IMR-90 (cell line): ENCODE measurements at regions not wholly inside any gene's neighbourhood (a gene's known extent, or its start where the extent isn't known, plus 50 kb on each side); places are given as distances from the start of the nearest gene placed in this dataset.

ENCODE experiments used
- ATAC-seq: fragments of 200-7000 bp; cut with Tn5 transposase; 2 replicates; pipeline ENCODE4 v1.9.1; 2020; ENCODE audit warnings: low read depth, mild to moderate bottlenecking, moderate library complexity
- BruUV-seq: library from RNA; stranded (reverse); fragments of 400-500 nt; replicated peaks from 2 replicates; lab custom pipeline; 2021; lab: Mats Ljungman, UMichigan
- CTCF ChIA-PET: fragments of 300-600 bp; formaldehyde crosslinking; extraction: SDS; loops from one replicate; lab custom pipeline; 2021; ENCODE audit warnings: antibody characterized with exemption; lab: Yijun Ruan, JAX
- POLR2A ChIA-PET: fragments of 300-600 bp; sonication (Branson Sonifier 250); formaldehyde crosslinking; loops from one replicate; lab custom pipeline; 2022; ENCODE audit warnings: antibody characterized with exemption; ENCODE audit not compliant: unreplicated experiment; lab: Charles Lee
- DNase-seq: peaks from one replicate; pipeline ENCODE4 v3.0.0; 2013
- H2AFZ ChIP-seq: replicated peaks from 2 replicates; pipeline ENCODE3; 2013; ENCODE audit warnings: low read length, mild to moderate bottlenecking; ENCODE audit not compliant: poor library complexity
- H2AK5ac ChIP-seq: 2 replicates; pipeline ENCODE4 v1.6.1; 2013; ENCODE audit warnings: low read depth, low read length, inconsistent platforms
- H2AK9ac ChIP-seq: replicated peaks from 2 replicates; pipeline ENCODE3; 2013; ENCODE audit warnings: mild to moderate bottlenecking, low read depth, low read length, moderate library complexity; ENCODE audit not compliant: poor library complexity
- H2BK120ac ChIP-seq: 2 replicates; pipeline ENCODE4 v1.6.1; 2013; ENCODE audit warnings: low read depth, low read length, inconsistent platforms
- H2BK15ac ChIP-seq: 3 replicates; pipeline ENCODE4 v1.6.1; 2013; ENCODE audit warnings: low read depth, low read length, inconsistent platforms
- H2BK20ac ChIP-seq: 2 replicates; pipeline ENCODE4 v1.6.1; 2013; ENCODE audit warnings: low read depth, mild to moderate bottlenecking, inconsistent platforms, low read length, moderate library complexity
- H2BK5ac ChIP-seq: 2 replicates; pipeline ENCODE4 v1.6.1; 2013; ENCODE audit warnings: mild to moderate bottlenecking, low read depth, low read length, inconsistent platforms; ENCODE audit not compliant: poor library complexity, severe bottlenecking
- H3K14ac ChIP-seq: replicated peaks from 2 replicates; pipeline ENCODE4 v1.6.1; 2013; ENCODE audit warnings: low read depth, low read length, inconsistent platforms
- H3K18ac ChIP-seq: 2 replicates; pipeline ENCODE4 v1.6.1; 2013; ENCODE audit warnings: low read depth, low read length, control low read depth
- H3K23ac ChIP-seq: 2 replicates; pipeline ENCODE4 v1.6.1; 2013; ENCODE audit warnings: low read depth, low read length, inconsistent platforms
- H3K27ac ChIP-seq: 2 replicates; pipeline ENCODE4 v1.5.1; 2013; ENCODE audit warnings: mild to moderate bottlenecking, control low read depth, low read length; ENCODE audit not compliant: insufficient read depth
- H3K27me3 ChIP-seq: 2 replicates; pipeline ENCODE4 v1.6.1; 2013; ENCODE audit warnings: low read length; ENCODE audit not compliant: control insufficient read depth, insufficient read depth
- H3K36me3 ChIP-seq: 2 replicates; pipeline ENCODE4 v1.6.1; 2013; ENCODE audit warnings: low read length, mixed read lengths; ENCODE audit not compliant: control insufficient read depth, insufficient read depth
- H3K4ac ChIP-seq: 2 replicates; pipeline ENCODE4 v1.6.1; 2013; ENCODE audit warnings: low read depth, low read length, inconsistent platforms
- H3K4me1 ChIP-seq: 2 replicates; pipeline ENCODE4 v1.6.1; 2013; ENCODE audit warnings: low read length, mixed read lengths; ENCODE audit not compliant: control insufficient read depth, insufficient read depth
- H3K4me2 ChIP-seq: 2 replicates; pipeline ENCODE4 v1.6.1; 2013; ENCODE audit warnings: low read depth, mild to moderate bottlenecking, control low read depth, low read length, moderate library complexity
- H3K4me3 ChIP-seq: 2 replicates; pipeline ENCODE4 v1.5.1; 2013; ENCODE audit warnings: low read depth, mild to moderate bottlenecking, control low read depth, low read length, moderate library complexity; ENCODE audit not compliant: insufficient read depth
- H3K56ac ChIP-seq: 2 replicates; pipeline ENCODE4 v1.6.1; 2013; ENCODE audit warnings: low read length, inconsistent platforms; ENCODE audit not compliant: insufficient read depth; ENCODE audit errors: extremely low read depth
- H3K79me1 ChIP-seq, 2 experiments: 2 replicates each; pipeline ENCODE4 v1.6.1; 2013; ENCODE audit warnings: low read length in 2 of 2, inconsistent platforms in 1 of 2, low read depth in 1 of 2
- H3K9ac ChIP-seq: 2 replicates; pipeline ENCODE4 v1.6.1; 2013; ENCODE audit warnings: low read depth, low read length, control low read depth
- H3K9me1 ChIP-seq: 2 replicates; pipeline ENCODE4 v1.6.1; 2013; ENCODE audit warnings: low read length, inconsistent platforms; ENCODE audit not compliant: insufficient read depth
- H3K9me3 ChIP-seq: 2 replicates; pipeline ENCODE4 v1.6.1; 2013; ENCODE audit warnings: low read length; ENCODE audit not compliant: control insufficient read depth, insufficient read depth
- H4K20me1 ChIP-seq: 2 replicates; pipeline ENCODE4 v1.6.1; 2013; ENCODE audit warnings: low read length, inconsistent platforms; ENCODE audit not compliant: insufficient read depth
- H4K5ac ChIP-seq: 2 replicates; pipeline ENCODE4 v1.6.1; 2013; ENCODE audit warnings: mild to moderate bottlenecking, low read depth, low read length, control low read depth
- H4K8ac ChIP-seq, 2 experiments: 2 replicates each; pipeline ENCODE4 v1.6.1; 2013; ENCODE audit warnings: low read depth in 2 of 2, low read length in 2 of 2, control low read depth in 1 of 2, inconsistent platforms in 1 of 2
- H4K91ac ChIP-seq: 2 replicates; pipeline ENCODE4 v1.6.1; 2013; ENCODE audit warnings: low read depth, low read length, inconsistent platforms; ENCODE audit not compliant: insufficient read depth
- CHD1 ChIP-seq: IDR thresholded peaks from 2 replicates; pipeline ENCODE4 v1.6.1; 2012; ENCODE audit warnings: low read depth, low read length, improper control_type of control experiment
- WGBS, 2 experiments: methylation state at CpG; one replicate each; pipeline versions ENCODE4 v1.1.5 to v1.1.7; 2013; ENCODE audit warnings: missing lambda C conversion rate in 2 of 2; ENCODE audit not compliant: insufficient read length in 1 of 2; ENCODE audit errors: extremely low coverage in 2 of 2; 5-methylcytosine and 5-hydroxymethylcytosine counted together
- dilution Hi-C: fragments of 300-500 bp; cut with HindIII; formaldehyde crosslinking; loops from one replicate; pipeline ENCODE4 v1.14.3; 2018; ENCODE audit warnings: low sequenced_read_pairs; ENCODE audit not compliant: unreplicated experiment
- in situ Hi-C: fragments of 300-500 bp; cut with MboI; formaldehyde crosslinking; loops from 3 replicates; pipeline ENCODE4 v1.14.3; 2019; ENCODE audit warnings: low sequenced_read_pairs, inconsistent platforms, mixed read lengths
- intact Hi-C: fragments of 100-400 bp; cut with micrococcal nuclease; formaldehyde crosslinking; loops from 2 replicates; pipeline ENCODE4 v1.10.0; 2022

DNA sequence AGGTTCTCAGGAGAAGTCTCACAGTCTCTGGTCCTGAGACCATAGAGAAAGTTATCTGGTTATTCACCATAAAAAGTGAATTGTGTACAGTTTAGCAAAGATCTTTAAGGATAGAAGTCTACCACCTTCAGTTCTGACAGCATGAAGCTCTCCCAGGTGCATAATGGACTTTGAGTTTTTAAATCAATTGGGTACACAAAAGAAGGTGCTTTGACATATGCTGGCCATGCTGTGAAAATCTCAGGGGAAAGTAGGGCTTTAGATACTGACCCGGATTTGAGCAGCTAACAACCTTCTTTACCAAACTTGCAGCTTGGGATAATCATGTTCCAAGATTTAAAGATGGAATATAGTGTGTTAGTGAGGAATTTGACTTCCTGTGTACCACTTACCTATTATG, 264.2 kb downstream of the ZSWIM6 start:
- in situ Hi-C loops, result no loop called here
- no peak overlapping the region for H3K14ac ChIP-seq
- H3K4me1 ChIP-seq, result peaks cover 5% of the 10 kb centered on the region; the same call in 1 of the 2 replicates
- no peak overlapping the region for H2BK5ac ChIP-seq
- no peak overlapping the region for H2AFZ ChIP-seq
- WGBS, 2 experiments, result no CpG with 5 or more reads among the region's 1 CpG
- H2BK20ac ChIP-seq, result no peak overlapping the region
- ATAC-seq (no peak), DNase-seq (no peak)
- no peaks in the 10 kb centered on the region for H4K20me1 ChIP-seq
- BruUV-seq, result no TSS peak
- no peak overlapping the region for H2AK5ac ChIP-seq
- CTCF ChIA-PET, result no interaction called here
- H4K91ac ChIP-seq, result no peak overlapping the region
- no peak overlapping the region for H4K8ac ChIP-seq
- no peak overlapping the region for H3K4ac ChIP-seq
- no peak overlapping the region for H2BK15ac ChIP-seq
- no peak overlapping the region for H4K5ac ChIP-seq
- POLR2A ChIA-PET, result no interaction called here
- no peaks in the 10 kb centered on the region for H3K36me3 ChIP-seq
- no peak overlapping the region for H3K4me3 ChIP-seq
- no peak overlapping the region for H3K56ac ChIP-seq
- no peaks in the 10 kb centered on the region for H3K79me1 ChIP-seq
- no peak overlapping the region for H3K18ac ChIP-seq
- no peak overlapping the region for H3K9ac ChIP-seq
- peaks cover 12% of the 10 kb centered on the region for H3K27me3 ChIP-seq
- H3K9me1 ChIP-seq, result peaks cover 8% of the 10 kb centered on the region; the same call in 1 of the 2 replicates
- no peak overlapping the region for H2AK9ac ChIP-seq
- H2BK120ac ChIP-seq, result no peak overlapping the region
- H3K23ac ChIP-seq, result no peak overlapping the region
- no peak overlapping the region for H3K4me2 ChIP-seq
- H3K27ac ChIP-seq, result no peak overlapping the region
- intact Hi-C loops, result no loop called here
- dilution Hi-C loops, result no loop called here
- TF ChIP-seq CHD1, result no peak
- H3K9me3 ChIP-seq, result no peaks in the 10 kb centered on the region
